ENCODE measurements at regions not wholly inside any gene's neighbourhood (a gene's known extent, or its start where the extent isn't known, plus 50 kb on each side); places are given as distances from the start of the nearest gene placed in this dataset.

GRCh38 chr1:238722812-238723211, 663.6 kb upstream of the CHRM3 start:
- TF ChIP-seq, protein P1, sequence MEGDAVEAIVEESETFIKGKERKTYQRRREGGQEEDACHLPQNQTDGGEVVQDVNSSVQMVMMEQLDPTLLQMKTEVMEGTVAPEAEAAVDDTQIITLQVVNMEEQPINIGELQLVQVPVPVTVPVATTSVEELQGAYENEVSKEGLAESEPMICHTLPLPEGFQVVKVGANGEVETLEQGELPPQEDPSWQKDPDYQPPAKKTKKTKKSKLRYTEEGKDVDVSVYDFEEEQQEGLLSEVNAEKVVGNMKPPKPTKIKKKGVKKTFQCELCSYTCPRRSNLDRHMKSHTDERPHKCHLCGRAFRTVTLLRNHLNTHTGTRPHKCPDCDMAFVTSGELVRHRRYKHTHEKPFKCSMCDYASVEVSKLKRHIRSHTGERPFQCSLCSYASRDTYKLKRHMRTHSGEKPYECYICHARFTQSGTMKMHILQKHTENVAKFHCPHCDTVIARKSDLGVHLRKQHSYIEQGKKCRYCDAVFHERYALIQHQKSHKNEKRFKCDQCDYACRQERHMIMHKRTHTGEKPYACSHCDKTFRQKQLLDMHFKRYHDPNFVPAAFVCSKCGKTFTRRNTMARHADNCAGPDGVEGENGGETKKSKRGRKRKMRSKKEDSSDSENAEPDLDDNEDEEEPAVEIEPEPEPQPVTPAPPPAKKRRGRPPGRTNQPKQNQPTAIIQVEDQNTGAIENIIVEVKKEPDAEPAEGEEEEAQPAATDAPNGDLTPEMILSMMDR (IDR thresholded peaks at IDR 0.05) = no peak
- TF ChIP-seq SP1 (CRISPR knock-in tag; conservative IDR thresholded peaks at IDR 0.05) = no peak
- TF ChIP-seq ETV6 (CRISPR knock-in tag; IDR thresholded peaks at IDR 0.05) = no peak
- TF ChIP-seq MAX (CRISPR knock-in tag; IDR thresholded peaks at IDR 0.05) = no peak
- no peak for TF ChIP-seq TEAD4 (CRISPR knock-in tag; IDR thresholded peaks at IDR 0.05)
- TF ChIP-seq, protein P2, sequence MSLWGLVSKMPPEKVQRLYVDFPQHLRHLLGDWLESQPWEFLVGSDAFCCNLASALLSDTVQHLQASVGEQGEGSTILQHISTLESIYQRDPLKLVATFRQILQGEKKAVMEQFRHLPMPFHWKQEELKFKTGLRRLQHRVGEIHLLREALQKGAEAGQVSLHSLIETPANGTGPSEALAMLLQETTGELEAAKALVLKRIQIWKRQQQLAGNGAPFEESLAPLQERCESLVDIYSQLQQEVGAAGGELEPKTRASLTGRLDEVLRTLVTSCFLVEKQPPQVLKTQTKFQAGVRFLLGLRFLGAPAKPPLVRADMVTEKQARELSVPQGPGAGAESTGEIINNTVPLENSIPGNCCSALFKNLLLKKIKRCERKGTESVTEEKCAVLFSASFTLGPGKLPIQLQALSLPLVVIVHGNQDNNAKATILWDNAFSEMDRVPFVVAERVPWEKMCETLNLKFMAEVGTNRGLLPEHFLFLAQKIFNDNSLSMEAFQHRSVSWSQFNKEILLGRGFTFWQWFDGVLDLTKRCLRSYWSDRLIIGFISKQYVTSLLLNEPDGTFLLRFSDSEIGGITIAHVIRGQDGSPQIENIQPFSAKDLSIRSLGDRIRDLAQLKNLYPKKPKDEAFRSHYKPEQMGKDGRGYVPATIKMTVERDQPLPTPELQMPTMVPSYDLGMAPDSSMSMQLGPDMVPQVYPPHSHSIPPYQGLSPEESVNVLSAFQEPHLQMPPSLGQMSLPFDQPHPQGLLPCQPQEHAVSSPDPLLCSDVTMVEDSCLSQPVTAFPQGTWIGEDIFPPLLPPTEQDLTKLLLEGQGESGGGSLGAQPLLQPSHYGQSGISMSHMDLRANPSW (CRISPR knock-in tag; conservative IDR thresholded peaks at IDR 0.05; ENCODE audit: low read depth) = no peak
- TF ChIP-seq, protein P3, sequence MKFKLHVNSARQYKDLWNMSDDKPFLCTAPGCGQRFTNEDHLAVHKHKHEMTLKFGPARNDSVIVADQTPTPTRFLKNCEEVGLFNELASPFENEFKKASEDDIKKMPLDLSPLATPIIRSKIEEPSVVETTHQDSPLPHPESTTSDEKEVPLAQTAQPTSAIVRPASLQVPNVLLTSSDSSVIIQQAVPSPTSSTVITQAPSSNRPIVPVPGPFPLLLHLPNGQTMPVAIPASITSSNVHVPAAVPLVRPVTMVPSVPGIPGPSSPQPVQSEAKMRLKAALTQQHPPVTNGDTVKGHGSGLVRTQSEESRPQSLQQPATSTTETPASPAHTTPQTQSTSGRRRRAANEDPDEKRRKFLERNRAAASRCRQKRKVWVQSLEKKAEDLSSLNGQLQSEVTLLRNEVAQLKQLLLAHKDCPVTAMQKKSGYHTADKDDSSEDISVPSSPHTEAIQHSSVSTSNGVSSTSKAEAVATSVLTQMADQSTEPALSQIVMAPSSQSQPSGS (CRISPR knock-in tag; IDR thresholded peaks at IDR 0.05; ENCODE audit: borderline replicate concordance, low read depth) = no peak
- TF ChIP-seq NR3C1 (CRISPR knock-in tag; conservative IDR thresholded peaks at IDR 0.05; ENCODE audit: low read depth) = no peak
- TF ChIP-seq USF1 (CRISPR knock-in tag; IDR thresholded peaks at IDR 0.05) = no peak
- no peak for TF ChIP-seq ATF3 (CRISPR knock-in tag; conservative IDR thresholded peaks at IDR 0.05)
- TF ChIP-seq NR2C2 (CRISPR knock-in tag; IDR thresholded peaks at IDR 0.05) = no peak
- no peak for TF ChIP-seq GRHL2 (CRISPR knock-in tag; IDR thresholded peaks at IDR 0.05; ENCODE audit: insufficient replicate concordance, severe bottlenecking)
- TF ChIP-seq, protein P4, sequence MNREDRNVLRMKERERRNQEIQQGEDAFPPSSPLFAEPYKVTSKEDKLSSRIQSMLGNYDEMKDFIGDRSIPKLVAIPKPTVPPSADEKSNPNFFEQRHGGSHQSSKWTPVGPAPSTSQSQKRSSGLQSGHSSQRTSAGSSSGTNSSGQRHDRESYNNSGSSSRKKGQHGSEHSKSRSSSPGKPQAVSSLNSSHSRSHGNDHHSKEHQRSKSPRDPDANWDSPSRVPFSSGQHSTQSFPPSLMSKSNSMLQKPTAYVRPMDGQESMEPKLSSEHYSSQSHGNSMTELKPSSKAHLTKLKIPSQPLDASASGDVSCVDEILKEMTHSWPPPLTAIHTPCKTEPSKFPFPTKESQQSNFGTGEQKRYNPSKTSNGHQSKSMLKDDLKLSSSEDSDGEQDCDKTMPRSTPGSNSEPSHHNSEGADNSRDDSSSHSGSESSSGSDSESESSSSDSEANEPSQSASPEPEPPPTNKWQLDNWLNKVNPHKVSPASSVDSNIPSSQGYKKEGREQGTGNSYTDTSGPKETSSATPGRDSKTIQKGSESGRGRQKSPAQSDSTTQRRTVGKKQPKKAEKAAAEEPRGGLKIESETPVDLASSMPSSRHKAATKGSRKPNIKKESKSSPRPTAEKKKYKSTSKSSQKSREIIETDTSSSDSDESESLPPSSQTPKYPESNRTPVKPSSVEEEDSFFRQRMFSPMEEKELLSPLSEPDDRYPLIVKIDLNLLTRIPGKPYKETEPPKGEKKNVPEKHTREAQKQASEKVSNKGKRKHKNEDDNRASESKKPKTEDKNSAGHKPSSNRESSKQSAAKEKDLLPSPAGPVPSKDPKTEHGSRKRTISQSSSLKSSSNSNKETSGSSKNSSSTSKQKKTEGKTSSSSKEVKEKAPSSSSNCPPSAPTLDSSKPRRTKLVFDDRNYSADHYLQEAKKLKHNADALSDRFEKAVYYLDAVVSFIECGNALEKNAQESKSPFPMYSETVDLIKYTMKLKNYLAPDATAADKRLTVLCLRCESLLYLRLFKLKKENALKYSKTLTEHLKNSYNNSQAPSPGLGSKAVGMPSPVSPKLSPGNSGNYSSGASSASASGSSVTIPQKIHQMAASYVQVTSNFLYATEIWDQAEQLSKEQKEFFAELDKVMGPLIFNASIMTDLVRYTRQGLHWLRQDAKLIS (CRISPR knock-in tag; IDR thresholded peaks at IDR 0.05; ENCODE audit: borderline replicate concordance) = no peak
